Keratinocyte (primary cell): ENCODE measurements at regions not wholly inside any gene's neighbourhood (a gene's known extent, or its start where the extent isn't known, plus 50 kb on each side); places are given as distances from the start of the nearest gene placed in this dataset.

Experiments
- DNase-seq: peaks from one replicate; pipeline ENCODE4 v3.0.0-alpha.2; 2011; ENCODE audit warnings: low read depth, missing footprints, low spot score
- FAIRE-seq: peaks from 2 replicates; lab custom pipeline; 2011; peaks lifted over from hg19 to GRCh38; lab: Jason Lieb, UNC
- H2AFZ ChIP-seq: 2 replicates; pipeline ENCODE4 v1.6.0; 2012; ENCODE audit warnings: low read length, control low read depth, inconsistent platforms; ENCODE audit not compliant: control insufficient read depth
- H3K27ac ChIP-seq: 2 replicates; pipeline ENCODE4 v1.5.1; 2011; ENCODE audit warnings: low read length; ENCODE audit not compliant: control insufficient read depth, insufficient read depth
- H3K27me3 ChIP-seq: 3 replicates; pipeline ENCODE4 v1.6.0; 2011; ENCODE audit warnings: low read length; ENCODE audit not compliant: control insufficient read depth, insufficient read depth; ENCODE audit errors: extremely low read depth
- H3K36me3 ChIP-seq, 2 experiments: 2 replicates in 1 of 2; 3 replicates in 1 of 2; pipeline ENCODE4 v1.5.1; 2011; ENCODE audit warnings: low read length in 2 of 2, mild to moderate bottlenecking in 1 of 2; ENCODE audit not compliant: control insufficient read depth in 2 of 2, insufficient read depth in 2 of 2; ENCODE audit errors: extremely low read depth in 1 of 2
- H3K4me1 ChIP-seq: 3 replicates; pipeline ENCODE4 v1.5.1; 2011; ENCODE audit warnings: low read length; ENCODE audit not compliant: control insufficient read depth, insufficient read depth; ENCODE audit errors: extremely low read depth
- H3K4me2 ChIP-seq: 3 replicates; pipeline ENCODE4 v1.6.0; 2011; ENCODE audit warnings: low read depth, low read length; ENCODE audit not compliant: control insufficient read depth, insufficient read depth; ENCODE audit errors: extremely low read depth
- H3K4me3 ChIP-seq, 3 experiments: fragments of 200-600 bp in 1 of 3; sonication (generic) in 1 of 3; 2 replicates in 2 of 3; 3 replicates in 1 of 3; pipeline ENCODE4 v1.5.1; 2011 to 2016; ENCODE audit warnings: low read length in 3 of 3, mild to moderate bottlenecking in 3 of 3, control low read depth in 2 of 3, inconsistent platforms in 1 of 3, low read depth in 1 of 3, mixed read lengths in 1 of 3, mixed run types in 1 of 3, moderate library complexity in 1 of 3; ENCODE audit not compliant: control insufficient read depth in 2 of 3, insufficient read depth in 2 of 3; ENCODE audit errors: extremely low read depth in 1 of 3
- H3K79me2 ChIP-seq: 2 replicates; pipeline ENCODE4 v1.6.0; 2012; ENCODE audit warnings: low read length; ENCODE audit not compliant: control insufficient read depth, insufficient read depth
- H3K9ac ChIP-seq: 3 replicates; pipeline ENCODE4 v1.6.0; 2011; ENCODE audit warnings: low read length; ENCODE audit not compliant: control insufficient read depth, insufficient read depth; ENCODE audit errors: extremely low read depth
- H3K9me1 ChIP-seq: 3 replicates; pipeline ENCODE4 v1.6.0; 2011; ENCODE audit warnings: low read length; ENCODE audit not compliant: control insufficient read depth, insufficient read depth; ENCODE audit errors: extremely low read depth
- H3K9me3 ChIP-seq: 2 replicates; pipeline ENCODE4 v1.5.1; 2012; ENCODE audit warnings: low read depth, low read length; ENCODE audit not compliant: control insufficient read depth
- H4K20me1 ChIP-seq: 3 replicates; pipeline ENCODE4 v1.6.0; 2011; ENCODE audit warnings: low read length; ENCODE audit not compliant: control insufficient read depth, insufficient read depth; ENCODE audit errors: extremely low read depth
- CTCF ChIP-seq, 3 experiments: IDR thresholded peaks in 1 of 3; conservative IDR thresholded peaks in 1 of 3; optimal IDR thresholded peaks in 1 of 3; 2 replicates in 2 of 3; 3 replicates in 1 of 3; pipeline versions ENCODE3 to v1.5.1; 2011; ENCODE audit warnings: low read length in 3 of 3, mild to moderate bottlenecking in 3 of 3, moderate library complexity in 2 of 3, control low read depth in 1 of 3, inconsistent platforms in 1 of 3; ENCODE audit not compliant: insufficient read depth in 2 of 3; ENCODE audit errors: extremely low read depth in 1 of 3
- EZH2 ChIP-seq: IDR thresholded peaks from one replicate; pipeline ENCODE4 v1.6.1; 2012; ENCODE audit warnings: inconsistent platforms, mild to moderate bottlenecking, low read length, moderate library complexity
- dilution Hi-C: fragments of 300-500 bp; cut with MboI; formaldehyde crosslinking; loops from one replicate; pipeline ENCODE4 v1.7.0; 2020; ENCODE audit warnings: low sequenced_read_pairs; ENCODE audit not compliant: extremely low pct_ligation_motif_present

DNA sequence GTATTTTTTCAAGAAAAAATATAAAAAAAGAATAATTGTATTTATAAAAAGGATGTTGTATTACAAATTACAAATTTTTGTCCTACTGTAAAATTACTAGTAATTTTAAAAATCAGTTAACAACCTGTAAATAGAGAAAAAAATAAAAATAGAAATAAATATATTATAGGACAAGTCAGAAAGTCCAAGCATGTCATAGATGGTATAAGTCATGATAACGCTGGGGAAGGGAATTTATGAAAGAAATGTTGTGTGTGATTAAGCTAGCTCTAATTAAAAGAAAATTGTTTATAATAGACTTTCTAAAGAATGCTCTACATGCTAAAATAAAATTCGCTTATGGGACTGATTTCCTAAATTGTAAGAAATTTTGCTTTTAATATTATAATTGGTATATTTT lies 2329.9 kb downstream of the ARAP2 start:
- Histone ChIP-seq H3K4me1 (no peaks in the 10 kb centered on the region), H3K27me3 (no peaks in the 10 kb centered on the region), H3K9me1 (no peaks in the 10 kb centered on the region), H2AFZ (no peak overlapping the region), H3K9ac (no peak overlapping the region), H3K4me2 (no peak overlapping the region), H3K4me3 (no peak overlapping the region), H3K27ac (no peak overlapping the region), H3K36me3 (no peaks in the 10 kb centered on the region), H3K9me3 (no peaks in the 10 kb centered on the region), H3K79me2 (no peaks in the 10 kb centered on the region), H4K20me1 (no peaks in the 10 kb centered on the region)
- DNase-seq, result no peak
- no peak for TF ChIP-seq EZH2
- dilution Hi-C loops, result no loop called here
- no peak for FAIRE-seq

- H3K27me3 ChIP-seq, result no peaks in the 10 kb centered on the region
- no peak overlapping the region for H2AFZ ChIP-seq
- no peaks in the 10 kb centered on the region for H3K36me3 ChIP-seq
- no peak overlapping the region for H3K27ac ChIP-seq
- H3K4me3 ChIP-seq, result no peak overlapping the region
- no peak for DNase-seq
- no peaks in the 10 kb centered on the region for H3K79me2 ChIP-seq
- H3K4me1 ChIP-seq, result no peaks in the 10 kb centered on the region
- TF ChIP-seq EZH2 (no peak), CTCF (optimal IDR thresholded peaks at IDR 0.05 in 1 of 3, IDR thresholded peaks at IDR 0.05 in 1 of 3, conservative IDR thresholded peaks at IDR 0.05 in 1 of 3; ENCODE audit: extremely low read depth in 1 of 3, insufficient read depth in 2 of 3, low read length in 3 of 3) (no peak)
- H3K4me2 ChIP-seq, result no peak overlapping the region
- H4K20me1 ChIP-seq, result no peaks in the 10 kb centered on the region
- no peak for FAIRE-seq
- H3K9me3 ChIP-seq, result no peaks in the 10 kb centered on the region
- dilution Hi-C loops, result no loop called here
- H3K9ac ChIP-seq, result no peak overlapping the region
- no peaks in the 10 kb centered on the region for H3K9me1 ChIP-seq
These were observed 2320.8 kb downstream of the ARAP2 start for GRCh38 chr4:33923469-33923868.

- H4K20me1 ChIP-seq, result no peaks in the 10 kb centered on the region
- DNase-seq, result no peak
- H3K27ac ChIP-seq, result no peak overlapping the region
- no peak overlapping the region for H3K4me3 ChIP-seq
- no peaks in the 10 kb centered on the region for H3K79me2 ChIP-seq
- no peak overlapping the region for H2AFZ ChIP-seq
- TF ChIP-seq CTCF (optimal IDR thresholded peaks at IDR 0.05 in 1 of 3, IDR thresholded peaks at IDR 0.05 in 1 of 3, conservative IDR thresholded peaks at IDR 0.05 in 1 of 3; ENCODE audit: extremely low read depth in 1 of 3, insufficient read depth in 2 of 3, low read length in 3 of 3) (no peak), EZH2 (no peak)
- H3K9me3 ChIP-seq, result no peaks in the 10 kb centered on the region
- no peaks in the 10 kb centered on the region for H3K36me3 ChIP-seq
- no peaks in the 10 kb centered on the region for H3K4me1 ChIP-seq
- dilution Hi-C loops, result no loop called here
- no peaks in the 10 kb centered on the region for H3K27me3 ChIP-seq
- H3K4me2 ChIP-seq, result no peak overlapping the region
- no peak for FAIRE-seq
- no peak overlapping the region for H3K9ac ChIP-seq
- H3K9me1 ChIP-seq, result no peaks in the 10 kb centered on the region
These were observed 2320.1 kb downstream of the ARAP2 start for GRCh38 chr4:33924239-33924638.
